ENCODE measurements at regions not wholly inside any gene's neighbourhood (a gene's known extent, or its start where the extent isn't known, plus 50 kb on each side); places are given as distances from the start of the nearest gene placed in this dataset.

GRCh38 chr13:104404325-104404724 is 1338.1 kb upstream of the SLC10A2 start:
- TF ChIP-seq CTCF (conservative IDR thresholded peaks at IDR 0.05 in 1 of 2, IDR thresholded peaks at IDR 0.05 in 1 of 2; ENCODE audit: extremely low read depth in 1 of 2, insufficient read depth in 1 of 2, low read depth in 1 of 2, low read length in 2 of 2) (no peak), EZH2 (IDR thresholded peaks at IDR 0.05; ENCODE audit: borderline replicate concordance, low read length) (no peak)

All from mammary epithelial cell (primary cell).